DOHH2 (cell line): ENCODE measurements at regions not wholly inside any gene's neighbourhood (a gene's known extent, or its start where the extent isn't known, plus 50 kb on each side); places are given as distances from the start of the nearest gene placed in this dataset.
"Not testable (repeated sequence)": the region's sequence is repeated elsewhere in the genome, so short reads cannot be mapped to it uniquely, and the experiment has no call there.

Source experiments
- CTCF ChIP-seq: fragments of 200-600 bp; sonication (generic); IDR thresholded peaks from one replicate; pipeline ENCODE4 v1.5.1; 2014; ENCODE audit warnings: antibody characterized with exemption, mild to moderate bottlenecking, low read depth, low read length; ENCODE audit not compliant: poor library complexity, severe bottlenecking
- EZH2phosphoT487 ChIP-seq: fragments of 200-600 bp; sonication (generic); IDR thresholded peaks from 2 replicates; pipeline ENCODE4 v1.6.1; 2017; ENCODE audit warnings: borderline replicate concordance, mild to moderate bottlenecking, antibody characterized with exemption, low read length, moderate library complexity, mixed read lengths

- TF ChIP-seq CTCF, EZH2phosphoT487: not testable (repeated sequence)
Measured at GRCh38 chr9:63784421-63784820, 1500.6 kb downstream of the FOXD4L5 start.
